ENCODE measurements at regions not wholly inside any gene's neighbourhood (a gene's known extent, or its start where the extent isn't known, plus 50 kb on each side); places are given as distances from the start of the nearest gene placed in this dataset.

GRCh38 chr4:100254237-100254636 is 64.0 kb upstream of the DDIT4L start:
- Histone ChIP-seq H3K27me3 (no peaks in the 10 kb centered on the region), H3K4me3 (no peak overlapping the region), H3K27ac (no peak overlapping the region), H3K9me3 (replicated peaks) (no peaks in the 10 kb centered on the region), H3K36me3 (no peaks in the 10 kb centered on the region), H3K4me1 (no peaks in the 10 kb centered on the region)
- no peak for DNase-seq

GRCh38 chr4:100248476-100248875 is 58.2 kb upstream of the DDIT4L start:
- Histone ChIP-seq H3K27me3 (no peaks in the 10 kb centered on the region), H3K36me3 (no peaks in the 10 kb centered on the region), H3K9me3 (replicated peaks) (no peaks in the 10 kb centered on the region), H3K27ac (no peak overlapping the region), H3K4me3 (no peak overlapping the region), H3K4me1 (no peaks in the 10 kb centered on the region)
- no peak for DNase-seq

- H3K27ac ChIP-seq: no peak overlapping the region
- H3K4me3 ChIP-seq: no peak overlapping the region
- no peak for DNase-seq
- no peaks in the 10 kb centered on the region for H3K36me3 ChIP-seq
- H3K9me3 ChIP-seq (replicated peaks): no peaks in the 10 kb centered on the region
- no peaks in the 10 kb centered on the region for H3K4me1 ChIP-seq
- no peaks in the 10 kb centered on the region for H3K27me3 ChIP-seq
These were observed 56.4 kb upstream of the DDIT4L start for GRCh38 chr4:100246697-100247096.

- no peaks in the 10 kb centered on the region for H3K9me3 ChIP-seq (replicated peaks)
- no peaks in the 10 kb centered on the region for H3K27me3 ChIP-seq
- no peak for DNase-seq
- no peaks in the 10 kb centered on the region for H3K36me3 ChIP-seq
- no peak overlapping the region for H3K27ac ChIP-seq
- no peak overlapping the region for H3K4me3 ChIP-seq
- no peaks in the 10 kb centered on the region for H3K4me1 ChIP-seq
These were observed 54.1 kb upstream of the DDIT4L start for GRCh38 chr4:100244347-100244746.

Measured in SJCRH30 (cell line).